HCT116 (cell line): ENCODE measurements at regions not wholly inside any gene's neighbourhood (a gene's known extent, or its start where the extent isn't known, plus 50 kb on each side); places are given as distances from the start of the nearest gene placed in this dataset.
"Not testable (repeated sequence)": the region's sequence is repeated elsewhere in the genome, so short reads cannot be mapped to it uniquely, and the experiment has no call there.

Source experiments
- CTCF ChIP-seq, 3 experiments: fragments of 200-600 bp in 1 of 3; sonication (generic) in 1 of 3; IDR thresholded peaks in 2 of 3; conservative IDR thresholded peaks in 1 of 3; 2 replicates each; pipeline ENCODE4 v1.5.1; 2012 to 2017; ENCODE audit warnings: low read depth in 2 of 3, low read length in 2 of 3, antibody characterized with exemption in 1 of 3, borderline replicate concordance in 1 of 3, control low read depth in 1 of 3, mild to moderate bottlenecking in 1 of 3, mixed read lengths in 1 of 3, mixed run types in 1 of 3, moderate library complexity in 1 of 3; ENCODE audit not compliant: insufficient read depth in 1 of 3
- POLR2A ChIP-seq: IDR thresholded peaks from 2 replicates; pipeline ENCODE4 v1.7.0; 2011; ENCODE audit warnings: borderline replicate concordance; ENCODE audit not compliant: insufficient read depth, insufficient read length; ENCODE audit errors: extremely low read depth
- POLR2AphosphoS5 ChIP-seq: IDR thresholded peaks from 2 replicates; pipeline ENCODE4 v1.6.1; 2011; ENCODE audit warnings: mild to moderate bottlenecking, low read depth, low read length, moderate library complexity
- ZNF274 ChIP-seq: fragments of 200-500 bp; sonication (Bioruptor generic); IDR thresholded peaks from 2 replicates; pipeline ENCODE4 v1.6.1; 2014; ENCODE audit warnings: mild to moderate bottlenecking, low read depth, low read length, inconsistent platforms

- not testable (repeated sequence) for TF ChIP-seq CTCF (IDR thresholded peaks at IDR 0.05 in 2 of 3, conservative IDR thresholded peaks at IDR 0.05 in 1 of 3; ENCODE audit: borderline replicate concordance in 1 of 3, insufficient read depth in 1 of 3, low read depth in 2 of 3, low read length in 2 of 3); POLR2A; POLR2AphosphoS5; ZNF274
Observed at GRCh38 chr18:30141506-30141905, 901.0 kb downstream of the DSC3 start.
